ENCODE measurements at regions not wholly inside any gene's neighbourhood (a gene's known extent, or its start where the extent isn't known, plus 50 kb on each side); places are given as distances from the start of the nearest gene placed in this dataset.

DNA sequence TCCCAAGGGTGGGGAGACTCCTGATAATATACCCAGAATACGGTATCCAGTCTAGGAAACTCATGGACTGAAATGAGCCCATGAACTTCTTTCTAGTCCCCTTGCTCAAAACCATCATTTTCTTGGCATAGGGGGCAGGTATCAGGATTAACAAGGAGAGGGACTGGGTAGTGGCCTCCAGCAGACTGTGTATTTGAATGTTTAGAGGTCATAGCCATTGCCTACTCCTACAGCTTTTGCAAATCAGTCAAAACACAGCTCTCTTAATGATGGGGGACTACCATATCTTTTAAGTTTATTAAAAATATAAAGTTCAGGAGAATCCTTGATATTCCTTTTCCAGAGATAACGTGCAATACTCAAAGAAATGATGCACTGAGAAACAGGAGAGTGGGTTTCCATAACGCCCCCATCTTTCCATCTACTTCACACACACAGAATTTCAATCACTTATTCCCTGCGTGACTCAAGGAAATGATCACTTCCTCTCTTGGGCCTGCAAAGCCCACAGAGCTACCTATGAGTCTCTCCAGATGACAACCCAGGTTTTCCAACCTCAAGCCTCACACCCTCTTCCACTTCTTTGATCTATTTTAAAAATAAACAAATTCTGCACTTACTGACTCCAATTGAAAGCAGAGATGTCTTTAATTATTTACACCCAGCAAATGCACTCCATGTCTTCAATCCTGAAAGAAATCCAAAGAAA lies 584.0 kb upstream of the LMCD1 start:
- DNase-seq (ENCODE audit: low read depth, low spot score), result no peak
- no peak overlapping the region for H3K4me2 ChIP-seq (ENCODE audit: insufficient read depth, low read length)
- H3K27ac ChIP-seq (ENCODE audit: insufficient read depth, low read depth, low read length), result no peak overlapping the region
- H3K4me1 ChIP-seq (ENCODE audit: control insufficient read depth, extremely low read depth, insufficient read depth, low read length), result no peaks in the 10 kb centered on the region
- H3K79me2 ChIP-seq (ENCODE audit: control insufficient read depth, insufficient read depth, low read length), result no peaks in the 10 kb centered on the region
- no peak for FAIRE-seq
- TF ChIP-seq POLR2A (IDR thresholded peaks at IDR 0.05; ENCODE audit: low read depth, low read length) (no peak), JUN (IDR thresholded peaks at IDR 0.05; ENCODE audit: borderline replicate concordance, insufficient read depth, insufficient read length, low read depth) (no peak), MYC (IDR thresholded peaks at IDR 0.05; ENCODE audit: low read depth, low read length) (no peak), EZH2 (IDR thresholded peaks at IDR 0.05; ENCODE audit: borderline replicate concordance, low read depth, low read length, severe bottlenecking) (no peak), FOS (IDR thresholded peaks at IDR 0.05; ENCODE audit: borderline replicate concordance, insufficient read depth, low read length) (no peak), POLR2AphosphoS5 (IDR thresholded peaks at IDR 0.05; ENCODE audit: insufficient read depth, low read depth, low read length) (no peak), GATA2 (IDR thresholded peaks at IDR 0.05; ENCODE audit: insufficient read depth, insufficient read length, low read depth, low read length) (no peak)
- TF ChIP-seq, protein P1, sequence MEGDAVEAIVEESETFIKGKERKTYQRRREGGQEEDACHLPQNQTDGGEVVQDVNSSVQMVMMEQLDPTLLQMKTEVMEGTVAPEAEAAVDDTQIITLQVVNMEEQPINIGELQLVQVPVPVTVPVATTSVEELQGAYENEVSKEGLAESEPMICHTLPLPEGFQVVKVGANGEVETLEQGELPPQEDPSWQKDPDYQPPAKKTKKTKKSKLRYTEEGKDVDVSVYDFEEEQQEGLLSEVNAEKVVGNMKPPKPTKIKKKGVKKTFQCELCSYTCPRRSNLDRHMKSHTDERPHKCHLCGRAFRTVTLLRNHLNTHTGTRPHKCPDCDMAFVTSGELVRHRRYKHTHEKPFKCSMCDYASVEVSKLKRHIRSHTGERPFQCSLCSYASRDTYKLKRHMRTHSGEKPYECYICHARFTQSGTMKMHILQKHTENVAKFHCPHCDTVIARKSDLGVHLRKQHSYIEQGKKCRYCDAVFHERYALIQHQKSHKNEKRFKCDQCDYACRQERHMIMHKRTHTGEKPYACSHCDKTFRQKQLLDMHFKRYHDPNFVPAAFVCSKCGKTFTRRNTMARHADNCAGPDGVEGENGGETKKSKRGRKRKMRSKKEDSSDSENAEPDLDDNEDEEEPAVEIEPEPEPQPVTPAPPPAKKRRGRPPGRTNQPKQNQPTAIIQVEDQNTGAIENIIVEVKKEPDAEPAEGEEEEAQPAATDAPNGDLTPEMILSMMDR (IDR thresholded peaks at IDR 0.05; ENCODE audit: extremely low read depth in 1 of 2, insufficient read depth in 1 of 2, low read depth in 1 of 2, low read length in 2 of 2), result no peak
- TF ChIP-seq, protein P2, sequence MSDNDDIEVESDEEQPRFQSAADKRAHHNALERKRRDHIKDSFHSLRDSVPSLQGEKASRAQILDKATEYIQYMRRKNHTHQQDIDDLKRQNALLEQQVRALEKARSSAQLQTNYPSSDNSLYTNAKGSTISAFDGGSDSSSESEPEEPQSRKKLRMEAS (IDR thresholded peaks at IDR 0.05; ENCODE audit: insufficient read depth, insufficient read length), result no peak
- ChIA-PET POLR2A (no interaction called here), CTCF (interaction anchor here (1.4 to 2.2 kb wide), 2 partner anchors 10 to 117 kb away, joined by 3 to 6 read pairs; no protein-coding TSS in a partner anchor)
- H3K27me3 ChIP-seq (ENCODE audit: control insufficient read depth in 2 of 2, insufficient read depth in 2 of 2, low read length in 2 of 2), result no peaks in the 10 kb centered on the region
- no TSS peak for BruUV-seq (replicated peaks)
- dilution Hi-C loops (cut with MboI; ENCODE audit: extremely low pct_ligation_motif_present, low sequenced_read_pairs), result no loop called here
- no peak overlapping the region for H3K4me3 ChIP-seq (replicated peaks in 1 of 3; ENCODE audit: insufficient read depth in 1 of 3, low read depth in 1 of 3, low read length in 3 of 3)
- intact Hi-C loops (cut with micrococcal nuclease), result no loop called here
- no peak overlapping the region for H3K9ac ChIP-seq (replicated peaks; ENCODE audit: extremely low read depth, insufficient read depth, low read length)
- no peaks in the 10 kb centered on the region for H3K9me1 ChIP-seq (replicated peaks; ENCODE audit: control insufficient read depth, extremely low read depth, insufficient read depth, low read length)
- no peaks in the 10 kb centered on the region for H3K36me3 ChIP-seq (ENCODE audit: control insufficient read depth in 2 of 2, extremely low read depth in 1 of 2, insufficient read depth in 2 of 2, low read length in 2 of 2)
- no peaks in the 10 kb centered on the region for H4K20me1 ChIP-seq (replicated peaks; ENCODE audit: control insufficient read depth, extremely low read depth, insufficient read depth, low read length)
- H2AFZ ChIP-seq (ENCODE audit: low read depth, low read length), result no peak overlapping the region
- no peaks in the 10 kb centered on the region for H3K9me3 ChIP-seq (replicated peaks; ENCODE audit: control insufficient read depth, insufficient read depth, low read length)

Data from endothelial cell of umbilical vein (primary cell).